IMR-90 (cell line): ENCODE measurements at regions not wholly inside any gene's neighbourhood (a gene's known extent, or its start where the extent isn't known, plus 50 kb on each side); places are given as distances from the start of the nearest gene placed in this dataset.

Source experiments
- ATAC-seq: fragments of 200-7000 bp; cut with Tn5 transposase; 2 replicates; pipeline ENCODE4 v1.9.1; 2020; ENCODE audit warnings: low read depth, mild to moderate bottlenecking, moderate library complexity
- BruUV-seq: library from RNA; stranded (reverse); fragments of 400-500 nt; replicated peaks from 2 replicates; lab custom pipeline; 2021; lab: Mats Ljungman, UMichigan
- CTCF ChIA-PET: fragments of 300-600 bp; formaldehyde crosslinking; extraction: SDS; loops from one replicate; lab custom pipeline; 2021; ENCODE audit warnings: antibody characterized with exemption; lab: Yijun Ruan, JAX
- POLR2A ChIA-PET: fragments of 300-600 bp; sonication (Branson Sonifier 250); formaldehyde crosslinking; loops from one replicate; lab custom pipeline; 2022; ENCODE audit warnings: antibody characterized with exemption; ENCODE audit not compliant: unreplicated experiment; lab: Charles Lee
- DNase-seq: peaks from one replicate; pipeline ENCODE4 v3.0.0; 2013
- H2AFZ ChIP-seq: replicated peaks from 2 replicates; pipeline ENCODE3; 2013; ENCODE audit warnings: low read length, mild to moderate bottlenecking; ENCODE audit not compliant: poor library complexity
- H2AK5ac ChIP-seq: 2 replicates; pipeline ENCODE4 v1.6.1; 2013; ENCODE audit warnings: low read depth, low read length, inconsistent platforms
- H2AK9ac ChIP-seq: replicated peaks from 2 replicates; pipeline ENCODE3; 2013; ENCODE audit warnings: mild to moderate bottlenecking, low read depth, low read length, moderate library complexity; ENCODE audit not compliant: poor library complexity
- H2BK120ac ChIP-seq: 2 replicates; pipeline ENCODE4 v1.6.1; 2013; ENCODE audit warnings: low read depth, low read length, inconsistent platforms
- H2BK15ac ChIP-seq: 3 replicates; pipeline ENCODE4 v1.6.1; 2013; ENCODE audit warnings: low read depth, low read length, inconsistent platforms
- H2BK20ac ChIP-seq: 2 replicates; pipeline ENCODE4 v1.6.1; 2013; ENCODE audit warnings: low read depth, mild to moderate bottlenecking, inconsistent platforms, low read length, moderate library complexity
- H2BK5ac ChIP-seq: 2 replicates; pipeline ENCODE4 v1.6.1; 2013; ENCODE audit warnings: mild to moderate bottlenecking, low read depth, low read length, inconsistent platforms; ENCODE audit not compliant: poor library complexity, severe bottlenecking
- H3K14ac ChIP-seq: replicated peaks from 2 replicates; pipeline ENCODE4 v1.6.1; 2013; ENCODE audit warnings: low read depth, low read length, inconsistent platforms
- H3K18ac ChIP-seq: 2 replicates; pipeline ENCODE4 v1.6.1; 2013; ENCODE audit warnings: low read depth, low read length, control low read depth
- H3K23ac ChIP-seq: 2 replicates; pipeline ENCODE4 v1.6.1; 2013; ENCODE audit warnings: low read depth, low read length, inconsistent platforms
- H3K27ac ChIP-seq: 2 replicates; pipeline ENCODE4 v1.5.1; 2013; ENCODE audit warnings: mild to moderate bottlenecking, control low read depth, low read length; ENCODE audit not compliant: insufficient read depth
- H3K27me3 ChIP-seq: 2 replicates; pipeline ENCODE4 v1.6.1; 2013; ENCODE audit warnings: low read length; ENCODE audit not compliant: control insufficient read depth, insufficient read depth
- H3K36me3 ChIP-seq: 2 replicates; pipeline ENCODE4 v1.6.1; 2013; ENCODE audit warnings: low read length, mixed read lengths; ENCODE audit not compliant: control insufficient read depth, insufficient read depth
- H3K4ac ChIP-seq: 2 replicates; pipeline ENCODE4 v1.6.1; 2013; ENCODE audit warnings: low read depth, low read length, inconsistent platforms
- H3K4me1 ChIP-seq: 2 replicates; pipeline ENCODE4 v1.6.1; 2013; ENCODE audit warnings: low read length, mixed read lengths; ENCODE audit not compliant: control insufficient read depth, insufficient read depth
- H3K4me2 ChIP-seq: 2 replicates; pipeline ENCODE4 v1.6.1; 2013; ENCODE audit warnings: low read depth, mild to moderate bottlenecking, control low read depth, low read length, moderate library complexity
- H3K4me3 ChIP-seq: 2 replicates; pipeline ENCODE4 v1.5.1; 2013; ENCODE audit warnings: low read depth, mild to moderate bottlenecking, control low read depth, low read length, moderate library complexity; ENCODE audit not compliant: insufficient read depth
- H3K56ac ChIP-seq: 2 replicates; pipeline ENCODE4 v1.6.1; 2013; ENCODE audit warnings: low read length, inconsistent platforms; ENCODE audit not compliant: insufficient read depth; ENCODE audit errors: extremely low read depth
- H3K79me1 ChIP-seq, 2 experiments: 2 replicates each; pipeline ENCODE4 v1.6.1; 2013; ENCODE audit warnings: low read length in 2 of 2, inconsistent platforms in 1 of 2, low read depth in 1 of 2
- H3K9ac ChIP-seq: 2 replicates; pipeline ENCODE4 v1.6.1; 2013; ENCODE audit warnings: low read depth, low read length, control low read depth
- H3K9me1 ChIP-seq: 2 replicates; pipeline ENCODE4 v1.6.1; 2013; ENCODE audit warnings: low read length, inconsistent platforms; ENCODE audit not compliant: insufficient read depth
- H3K9me3 ChIP-seq: 2 replicates; pipeline ENCODE4 v1.6.1; 2013; ENCODE audit warnings: low read length; ENCODE audit not compliant: control insufficient read depth, insufficient read depth
- H4K20me1 ChIP-seq: 2 replicates; pipeline ENCODE4 v1.6.1; 2013; ENCODE audit warnings: low read length, inconsistent platforms; ENCODE audit not compliant: insufficient read depth
- H4K5ac ChIP-seq: 2 replicates; pipeline ENCODE4 v1.6.1; 2013; ENCODE audit warnings: mild to moderate bottlenecking, low read depth, low read length, control low read depth
- H4K8ac ChIP-seq, 2 experiments: 2 replicates each; pipeline ENCODE4 v1.6.1; 2013; ENCODE audit warnings: low read depth in 2 of 2, low read length in 2 of 2, control low read depth in 1 of 2, inconsistent platforms in 1 of 2
- H4K91ac ChIP-seq: 2 replicates; pipeline ENCODE4 v1.6.1; 2013; ENCODE audit warnings: low read depth, low read length, inconsistent platforms; ENCODE audit not compliant: insufficient read depth
- BHLHE40 ChIP-seq: fragments of 150-350 bp; IDR thresholded peaks from 2 replicates; pipeline ENCODE4 v1.6.1; 2016; ENCODE audit warnings: mild to moderate bottlenecking, low read depth, low read length
- CEBPB ChIP-seq: IDR thresholded peaks from 2 replicates; pipeline ENCODE4 v1.6.1; 2012; ENCODE audit warnings: low read depth, low read length, improper control_type of control experiment
- CHD1 ChIP-seq: IDR thresholded peaks from 2 replicates; pipeline ENCODE4 v1.6.1; 2012; ENCODE audit warnings: low read depth, low read length, improper control_type of control experiment
- CTCF ChIP-seq: conservative IDR thresholded peaks from 2 replicates; pipeline ENCODE4 v1.5.1; 2012; ENCODE audit warnings: mild to moderate bottlenecking, low read depth, low read length, improper control_type of control experiment
- FOS ChIP-seq: fragments of 150-350 bp; IDR thresholded peaks from 2 replicates; pipeline ENCODE4 v1.6.1; 2016; ENCODE audit warnings: low read depth, low read length
- MAFK ChIP-seq: IDR thresholded peaks from 2 replicates; pipeline ENCODE4 v1.6.1; 2012; ENCODE audit warnings: low read depth, low read length, improper control_type of control experiment
- MAZ ChIP-seq: IDR thresholded peaks from 2 replicates; pipeline ENCODE4 v1.6.1; 2012; ENCODE audit warnings: low read depth, mild to moderate bottlenecking, low read length, improper control_type of control experiment, moderate library complexity, borderline replicate concordance
- MXI1 ChIP-seq: IDR thresholded peaks from 2 replicates; pipeline ENCODE4 v1.6.1; 2012; ENCODE audit warnings: low read depth, mild to moderate bottlenecking, low read length, moderate library complexity, borderline replicate concordance
- NFE2L2 ChIP-seq: fragments of 150-350 bp; IDR thresholded peaks from 2 replicates; pipeline ENCODE4 v1.6.1; 2016; ENCODE audit warnings: low read depth, mild to moderate bottlenecking, low read length
- POLR2A ChIP-seq: IDR thresholded peaks from 2 replicates; pipeline ENCODE4 v1.6.1; 2012; ENCODE audit warnings: mild to moderate bottlenecking, low read depth, low read length
- RAD21 ChIP-seq: IDR thresholded peaks from 2 replicates; pipeline ENCODE4 v1.6.1; 2012; ENCODE audit warnings: low read length, improper control_type of control experiment
- RCOR1 ChIP-seq: IDR thresholded peaks from 2 replicates; pipeline ENCODE4 v1.6.1; 2012; ENCODE audit warnings: mild to moderate bottlenecking, low read length, improper control_type of control experiment; ENCODE audit not compliant: insufficient replicate concordance
- RFX5 ChIP-seq: IDR thresholded peaks from 2 replicates; pipeline ENCODE4 v1.8.0; 2012; ENCODE audit warnings: low read depth, mild to moderate bottlenecking, low read length, moderate library complexity
- SMC3 ChIP-seq: fragments of 150-350 bp; IDR thresholded peaks from 2 replicates; pipeline ENCODE4 v1.6.1; 2016; ENCODE audit warnings: low read depth, mild to moderate bottlenecking, antibody characterized with exemption, low read length, moderate library complexity
- whole genome bisulfite sequencing, 2 experiments: methylation state at CpG; one replicate each; pipeline versions ENCODE4 v1.1.5 to v1.1.7; 2013; ENCODE audit warnings: missing lambda C conversion rate in 2 of 2; ENCODE audit not compliant: insufficient read length in 1 of 2; ENCODE audit errors: extremely low coverage in 2 of 2; 5-methylcytosine and 5-hydroxymethylcytosine counted together
- dilution Hi-C: fragments of 300-500 bp; cut with HindIII; formaldehyde crosslinking; loops from one replicate; pipeline ENCODE4 v1.14.3; 2018; ENCODE audit warnings: low sequenced_read_pairs; ENCODE audit not compliant: unreplicated experiment
- in situ Hi-C: fragments of 300-500 bp; cut with MboI; formaldehyde crosslinking; loops from 3 replicates; pipeline ENCODE4 v1.14.3; 2019; ENCODE audit warnings: low sequenced_read_pairs, inconsistent platforms, mixed read lengths
- intact Hi-C: fragments of 100-400 bp; cut with micrococcal nuclease; formaldehyde crosslinking; loops from 2 replicates; pipeline ENCODE4 v1.10.0; 2022
- TF ChIP-seq, protein P1 (sequence below): fragments of 150-350 bp; IDR thresholded peaks from 2 replicates; pipeline ENCODE4 v1.6.1; 2017; ENCODE audit warnings: mild to moderate bottlenecking, antibody characterized with exemption, low read length, low read depth
- TF ChIP-seq, protein P2 (sequence below): fragments of 150-350 bp; IDR thresholded peaks from 2 replicates; pipeline ENCODE4 v1.6.1; 2016; ENCODE audit warnings: low read depth, mild to moderate bottlenecking, low read length, moderate library complexity, borderline replicate concordance

DNA sequence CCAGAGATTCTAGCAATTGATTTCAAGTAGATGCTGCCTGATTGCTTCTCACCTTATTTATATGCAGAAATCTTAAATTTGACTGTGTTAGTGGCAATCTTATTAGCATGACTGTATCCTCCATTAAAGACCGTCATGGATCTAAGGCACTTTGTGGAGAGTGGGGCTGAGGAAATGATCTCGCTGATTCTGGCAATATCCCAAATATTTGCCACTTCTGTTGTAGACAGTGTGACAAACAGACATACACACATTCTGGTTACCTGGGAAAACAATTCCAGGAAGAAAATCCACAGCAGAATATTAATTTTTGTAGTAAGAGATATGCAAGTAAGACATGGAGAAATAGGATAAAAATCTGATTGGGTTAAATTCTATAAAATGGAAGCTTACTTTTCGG lies 269.0 kb upstream of the G2E3 start:
- no peak overlapping the region for H3K27ac ChIP-seq
- H3K18ac ChIP-seq: no peak overlapping the region
- H2BK20ac ChIP-seq: no peak overlapping the region
- H4K8ac ChIP-seq: no peak overlapping the region
- no peaks in the 10 kb centered on the region for H3K9me1 ChIP-seq
- no peak overlapping the region for H3K4me3 ChIP-seq
- no peaks in the 10 kb centered on the region for H3K36me3 ChIP-seq
- WGBS, 2 experiments: no CpG with 5 or more reads among the region's 3 CpGs
- no peak overlapping the region for H2AK5ac ChIP-seq
- H4K20me1 ChIP-seq: no peaks in the 10 kb centered on the region
- H3K9me3 ChIP-seq: no peaks in the 10 kb centered on the region
- no peak overlapping the region for H3K4me2 ChIP-seq
- DNase-seq: no peak
- H3K14ac ChIP-seq: no peak overlapping the region
- CTCF ChIA-PET: no interaction called here
- no peak overlapping the region for H3K9ac ChIP-seq
- no TSS peak for BruUV-seq
- H3K4ac ChIP-seq: no peak overlapping the region
- no peak overlapping the region for H3K56ac ChIP-seq
- no peaks in the 10 kb centered on the region for H3K79me1 ChIP-seq
- no peak for ATAC-seq
- in situ Hi-C loops (no loop called here), intact Hi-C loops (no loop called here), dilution Hi-C loops (no loop called here)
- POLR2A ChIA-PET: no interaction called here
- H4K91ac ChIP-seq: no peak overlapping the region
- no peak overlapping the region for H2BK120ac ChIP-seq
- H2AK9ac ChIP-seq: no peak overlapping the region
- H3K23ac ChIP-seq: no peak overlapping the region
- H2AFZ ChIP-seq: no peak overlapping the region
- H3K27me3 ChIP-seq: no peaks in the 10 kb centered on the region; the same call in 1 of the 2 replicates
- H3K4me1 ChIP-seq: no peaks in the 10 kb centered on the region; the same call in 1 of the 2 replicates
- no peak overlapping the region for H4K5ac ChIP-seq
- no peak for TF ChIP-seq CHD1
- no peak for TF ChIP-seq CEBPB
- TF ChIP-seq SMC3: no peak
- TF ChIP-seq RCOR1: no peak
- no peak for TF ChIP-seq CTCF
- TF ChIP-seq, protein P1, sequence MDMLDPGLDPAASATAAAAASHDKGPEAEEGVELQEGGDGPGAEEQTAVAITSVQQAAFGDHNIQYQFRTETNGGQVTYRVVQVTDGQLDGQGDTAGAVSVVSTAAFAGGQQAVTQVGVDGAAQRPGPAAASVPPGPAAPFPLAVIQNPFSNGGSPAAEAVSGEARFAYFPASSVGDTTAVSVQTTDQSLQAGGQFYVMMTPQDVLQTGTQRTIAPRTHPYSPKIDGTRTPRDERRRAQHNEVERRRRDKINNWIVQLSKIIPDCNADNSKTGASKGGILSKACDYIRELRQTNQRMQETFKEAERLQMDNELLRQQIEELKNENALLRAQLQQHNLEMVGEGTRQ: no peak
- TF ChIP-seq, protein P2, sequence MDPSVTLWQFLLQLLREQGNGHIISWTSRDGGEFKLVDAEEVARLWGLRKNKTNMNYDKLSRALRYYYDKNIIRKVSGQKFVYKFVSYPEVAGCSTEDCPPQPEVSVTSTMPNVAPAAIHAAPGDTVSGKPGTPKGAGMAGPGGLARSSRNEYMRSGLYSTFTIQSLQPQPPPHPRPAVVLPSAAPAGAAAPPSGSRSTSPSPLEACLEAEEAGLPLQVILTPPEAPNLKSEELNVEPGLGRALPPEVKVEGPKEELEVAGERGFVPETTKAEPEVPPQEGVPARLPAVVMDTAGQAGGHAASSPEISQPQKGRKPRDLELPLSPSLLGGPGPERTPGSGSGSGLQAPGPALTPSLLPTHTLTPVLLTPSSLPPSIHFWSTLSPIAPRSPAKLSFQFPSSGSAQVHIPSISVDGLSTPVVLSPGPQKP: no peak
- no peak for TF ChIP-seq MXI1
- no peak for TF ChIP-seq RFX5
- TF ChIP-seq BHLHE40: no peak
- TF ChIP-seq MAFK: no peak
- no peak for TF ChIP-seq FOS
- no peak for TF ChIP-seq NFE2L2
- no peak for TF ChIP-seq POLR2A
- no peak for TF ChIP-seq MAZ
- TF ChIP-seq RAD21: no peak
- H2BK5ac ChIP-seq: no peak overlapping the region
- no peak overlapping the region for H2BK15ac ChIP-seq
